SK-N-SH (cell line): ENCODE measurements at regions not wholly inside any gene's neighbourhood (a gene's known extent, or its start where the extent isn't known, plus 50 kb on each side); places are given as distances from the start of the nearest gene placed in this dataset.

ENCODE experiments used
- CTCF ChIA-PET: fragments of 300-600, 350-600 bp; formaldehyde crosslinking; extraction: SDS; loops from one replicate; lab custom pipeline; 2021; lab: Yijun Ruan, JAX
- POLR2A ChIA-PET: fragments of 350-600 bp; sonication (Branson Sonifier 250); formaldehyde crosslinking; extraction: SDS; loops from one replicate; lab custom pipeline; 2020; ENCODE audit warnings: antibody characterized with exemption, inconsistent platforms; lab: Yijun Ruan, JAX
- DNase-seq: peaks from one replicate; pipeline ENCODE4 v3.0.0; 2012
- H2AFZ ChIP-seq: fragments of 200-600 bp; sonication (generic); 2 replicates; pipeline ENCODE4 v1.8.1; 2016; ENCODE audit warnings: antibody characterized with exemption, mild to moderate bottlenecking, low read depth
- H3F3A ChIP-seq: fragments of 200-600 bp; sonication (generic); replicated peaks from 2 replicates; pipeline ENCODE3; 2016; ENCODE audit warnings: antibody characterized with exemption, mild to moderate bottlenecking; ENCODE audit not compliant: insufficient read depth
- H3K27ac ChIP-seq, 2 experiments: fragments of 200-500 bp in 1 of 2; fragments of 200-600 bp in 1 of 2; sonication (Bioruptor generic) in 1 of 2; sonication (generic), shearing (Covaris generic) in 1 of 2; 2 replicates each; pipeline versions ENCODE4 v1.5.1 to v1.6.1; 2014 to 2016; ENCODE audit warnings: low read depth in 2 of 2, inconsistent platforms in 1 of 2, low read length in 1 of 2, mild to moderate bottlenecking in 1 of 2, mixed read lengths in 1 of 2
- H3K27me3 ChIP-seq: fragments of 200-600 bp; sonication (generic), shearing (Covaris generic); 2 replicates; pipeline ENCODE4 v1.6.1; 2016; ENCODE audit warnings: mixed run types; ENCODE audit not compliant: insufficient read depth
- H3K36me3 ChIP-seq, 2 experiments: fragments of 200-500 bp in 1 of 2; fragments of 200-600 bp in 1 of 2; sonication (Bioruptor generic) in 1 of 2; sonication (generic) in 1 of 2; replicated peaks in 1 of 2; 2 replicates each; pipeline versions ENCODE3 to v1.5.1; 2014 to 2016; ENCODE audit warnings: low read length in 1 of 2, mild to moderate bottlenecking in 1 of 2; ENCODE audit not compliant: insufficient read depth in 2 of 2, control insufficient read depth in 1 of 2
- H3K4me1 ChIP-seq, 2 experiments: fragments of 200-500 bp in 1 of 2; fragments of 200-600 bp in 1 of 2; sonication (Bioruptor generic) in 1 of 2; sonication (generic), shearing (Covaris generic) in 1 of 2; 2 replicates each; pipeline versions ENCODE4 v1.5.1 to v1.6.1; 2014 to 2016; ENCODE audit warnings: low read depth in 1 of 2, low read length in 1 of 2, mixed run types in 1 of 2; ENCODE audit not compliant: insufficient read depth in 2 of 2, control insufficient read depth in 1 of 2
- H3K4me2 ChIP-seq: fragments of 200-600 bp; sonication (generic), shearing (Covaris generic); 2 replicates; pipeline ENCODE4 v1.6.1; 2017; ENCODE audit warnings: mixed run types
- H3K4me3 ChIP-seq, 2 experiments: fragments of 200-500 bp in 1 of 2; fragments of 200-600 bp in 1 of 2; sonication (Bioruptor generic) in 1 of 2; sonication (generic), shearing (Covaris generic) in 1 of 2; 2 replicates each; pipeline versions ENCODE4 v1.5.1 to v1.8.1; 2014 to 2016; ENCODE audit warnings: low read depth in 2 of 2, inconsistent platforms in 1 of 2, low read length in 1 of 2, mild to moderate bottlenecking in 1 of 2, mixed read lengths in 1 of 2, moderate library complexity in 1 of 2
- H3K79me2 ChIP-seq: fragments of 200-600 bp; sonication (generic); 2 replicates; pipeline ENCODE4 v1.8.1; 2017; ENCODE audit warnings: mild to moderate bottlenecking; ENCODE audit not compliant: insufficient read depth
- H3K9ac ChIP-seq: fragments of 200-600 bp; sonication (generic); 2 replicates; pipeline ENCODE4 v1.6.1; 2017; ENCODE audit warnings: mixed run types
- H3K9me2 ChIP-seq: fragments of 200-600 bp; sonication (generic); 2 replicates; pipeline ENCODE4 v1.6.1; 2017; ENCODE audit warnings: mixed run types
- H3K9me3 ChIP-seq: fragments of 200-600 bp; sonication (generic); 2 replicates; pipeline ENCODE4 v1.6.1; 2017; ENCODE audit warnings: mixed run types, mild to moderate bottlenecking, moderate library complexity
- H4K20me1 ChIP-seq: fragments of 200-600 bp; sonication (generic); 2 replicates; pipeline ENCODE4 v1.6.1; 2017; ENCODE audit warnings: mild to moderate bottlenecking, mixed run types; ENCODE audit not compliant: insufficient read depth
- CHD2 ChIP-seq: fragments of 150-350 bp; IDR thresholded peaks from 2 replicates; pipeline ENCODE4 v1.6.1; 2018; ENCODE audit warnings: low read length; ENCODE audit not compliant: partially characterized antibody
- EP300 ChIP-seq, 2 experiments: IDR thresholded peaks; 2 replicates each; pipeline versions ENCODE4 v1.4.0 to v1.6.1; 2012; ENCODE audit warnings: borderline replicate concordance in 1 of 2, low read depth in 1 of 2, low read length in 1 of 2
- EZH2phosphoT487 ChIP-seq: fragments of 200-600 bp; sonication (generic); IDR thresholded peaks from 2 replicates; pipeline ENCODE4 v1.6.1; 2017; ENCODE audit warnings: low read depth, mixed run types, mild to moderate bottlenecking, antibody characterized with exemption, moderate library complexity, borderline replicate concordance
- FOSL2 ChIP-seq: IDR thresholded peaks from 2 replicates; pipeline ENCODE4 v1.4.0; 2012; ENCODE audit warnings: low read depth, mild to moderate bottlenecking, moderate library complexity, borderline replicate concordance
- FOXM1 ChIP-seq: IDR thresholded peaks from 2 replicates; pipeline ENCODE4 v1.4.0; 2012; ENCODE audit warnings: low read depth, mild to moderate bottlenecking
- GABPA ChIP-seq: IDR thresholded peaks from 2 replicates; pipeline ENCODE4 v1.4.0; 2012; ENCODE audit warnings: low read depth, mild to moderate bottlenecking
- MEF2A ChIP-seq: IDR thresholded peaks from 2 replicates; pipeline ENCODE4 v1.4.0; 2012; ENCODE audit warnings: low read depth, borderline replicate concordance
- NFIC ChIP-seq: IDR thresholded peaks from 2 replicates; pipeline ENCODE4 v1.4.0; 2012; ENCODE audit warnings: borderline replicate concordance
- RCOR1 ChIP-seq: fragments of 150-350 bp; IDR thresholded peaks from 2 replicates; pipeline ENCODE4 v1.6.1; 2017; ENCODE audit warnings: antibody characterized with exemption, low read length
- RFX5 ChIP-seq: IDR thresholded peaks from 2 replicates; pipeline ENCODE4 v1.6.1; 2012; ENCODE audit warnings: mild to moderate bottlenecking, improper control_type of control experiment, low read length
- TAF1 ChIP-seq: IDR thresholded peaks from 2 replicates; pipeline ENCODE4 v1.6.1; 2012; ENCODE audit warnings: low read depth, mild to moderate bottlenecking, low read length, moderate library complexity, borderline replicate concordance
- TEAD4 ChIP-seq: IDR thresholded peaks from 2 replicates; pipeline ENCODE4 v1.4.0; 2012; ENCODE audit warnings: mild to moderate bottlenecking, borderline replicate concordance; ENCODE audit not compliant: insufficient read depth
- ZBTB33 ChIP-seq: IDR thresholded peaks from 2 replicates; pipeline ENCODE4 v1.4.0; 2012; ENCODE audit warnings: low read depth, borderline replicate concordance
- WGBS: methylation state at CpG from one replicate; pipeline ENCODE4 v1.1.6; 2017; ENCODE audit warnings: low lambda C conversion rate; 5-methylcytosine and 5-hydroxymethylcytosine counted together
- TF ChIP-seq, protein P1 (sequence below): IDR thresholded peaks from 2 replicates; pipeline ENCODE4; 2012
- TF ChIP-seq, protein P2 (sequence below): IDR thresholded peaks from 2 replicates; pipeline ENCODE4 v1.6.1; 2012; ENCODE audit warnings: mild to moderate bottlenecking, low read depth, low read length, moderate library complexity

GRCh38 chr1:168960595-168960994, 145.9 kb upstream of the ATP1B1 start:
- Histone ChIP-seq H3K36me3 (no peaks in the 10 kb centered on the region), H3K9me2 (no peaks in the 10 kb centered on the region), H3K4me2 (no peak overlapping the region), H3K4me3 (no peak overlapping the region), H3K27ac (no peak overlapping the region), H3K9ac (no peak overlapping the region), H2AFZ (no peak overlapping the region), H3K9me3 (no peaks in the 10 kb centered on the region), H3K79me2 (no peaks in the 10 kb centered on the region), H4K20me1 (no peaks in the 10 kb centered on the region), H3K27me3 (no peaks in the 10 kb centered on the region), H3K4me1 (peaks cover 0 to 2% of the 10 kb centered on the region in 2 experiments; a peak in 2 of 4 replicates), H3F3A (peaks cover 8% of the 10 kb centered on the region)
- 67% methylated on average over 1 of the region's 1 CpG for WGBS
- TF ChIP-seq CHD2 = no peak
- TF ChIP-seq RFX5 = no peak
- TF ChIP-seq, protein P1, sequence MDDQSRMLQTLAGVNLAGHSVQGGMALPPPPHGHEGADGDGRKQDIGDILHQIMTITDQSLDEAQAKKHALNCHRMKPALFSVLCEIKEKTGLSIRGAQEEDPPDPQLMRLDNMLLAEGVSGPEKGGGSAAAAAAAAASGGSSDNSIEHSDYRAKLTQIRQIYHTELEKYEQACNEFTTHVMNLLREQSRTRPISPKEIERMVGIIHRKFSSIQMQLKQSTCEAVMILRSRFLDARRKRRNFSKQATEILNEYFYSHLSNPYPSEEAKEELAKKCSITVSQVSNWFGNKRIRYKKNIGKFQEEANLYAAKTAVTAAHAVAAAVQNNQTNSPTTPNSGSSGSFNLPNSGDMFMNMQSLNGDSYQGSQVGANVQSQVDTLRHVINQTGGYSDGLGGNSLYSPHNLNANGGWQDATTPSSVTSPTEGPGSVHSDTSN = no peak
- POLR2A ChIA-PET = no interaction called here
- no peak for DNase-seq
- CTCF ChIA-PET = interaction anchor here (1.0 kb wide), 2 partner anchors 9 to 36 kb away, joined by 3 read pairs; no protein-coding TSS in a partner anchor

DNA sequence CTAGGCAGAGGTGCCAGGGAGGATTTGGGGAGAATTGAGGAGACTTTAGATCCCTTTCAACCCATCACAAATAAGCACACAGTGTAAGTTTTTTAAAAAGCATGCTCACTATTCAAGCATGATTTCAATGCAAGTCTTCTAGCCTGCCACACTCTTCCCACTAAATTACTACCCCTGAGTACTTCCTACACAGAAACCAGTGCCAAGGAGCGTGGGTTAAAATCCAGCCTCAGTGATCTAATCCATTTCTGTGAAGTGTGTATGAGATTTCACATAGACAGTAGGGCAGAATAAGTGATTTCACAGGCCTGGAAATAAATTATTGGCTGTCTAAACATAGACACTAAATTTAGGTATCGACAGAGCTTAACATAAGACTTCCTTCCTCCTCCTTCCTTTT, 142.9 kb upstream of the ATP1B1 start:
- no peak for TF ChIP-seq TEAD4
- TF ChIP-seq GABPA = no peak
- no peaks in the 10 kb centered on the region for H3K27me3 ChIP-seq
- no peaks in the 10 kb centered on the region for H3K36me3 ChIP-seq
- WGBS = 69% methylated on average over 2 of the region's 2 CpGs
- peaks cover 6% of the 10 kb centered on the region for H3F3A ChIP-seq
- DNase-seq = no peak
- no peaks in the 10 kb centered on the region for H3K9me2 ChIP-seq
- no peaks in the 10 kb centered on the region for H3K79me2 ChIP-seq
- CTCF ChIA-PET = no interaction called here
- no peak overlapping the region for H3K9ac ChIP-seq
- POLR2A ChIA-PET = no interaction called here
- H2AFZ ChIP-seq = no peak overlapping the region
- H3K4me2 ChIP-seq = no peak overlapping the region
- no peaks in the 10 kb centered on the region for H4K20me1 ChIP-seq
- no peaks in the 10 kb centered on the region for H3K9me3 ChIP-seq
- H3K4me3 ChIP-seq = no peak overlapping the region
- no peak overlapping the region for H3K27ac ChIP-seq
- H3K4me1 ChIP-seq = peaks cover 0 to 2% of the 10 kb centered on the region in 2 experiments; a peak in 2 of 4 replicates

- ChIA-PET CTCF (no interaction called here), POLR2A (no interaction called here)
- H3F3A ChIP-seq = no peaks in the 10 kb centered on the region
- H3K9ac ChIP-seq = no peak overlapping the region
- no peaks in the 10 kb centered on the region for H3K4me1 ChIP-seq
- H3K79me2 ChIP-seq = no peaks in the 10 kb centered on the region
- no peak for DNase-seq
- H4K20me1 ChIP-seq = no peaks in the 10 kb centered on the region
- H3K4me3 ChIP-seq = no peak overlapping the region
- no peak overlapping the region for H2AFZ ChIP-seq
- no peak overlapping the region for H3K27ac ChIP-seq
- no peaks in the 10 kb centered on the region for H3K27me3 ChIP-seq
- no peaks in the 10 kb centered on the region for H3K9me2 ChIP-seq
- no peaks in the 10 kb centered on the region for H3K9me3 ChIP-seq
- H3K4me2 ChIP-seq = no peak overlapping the region
- WGBS = 78% methylated on average over 3 of the region's 3 CpGs
- H3K36me3 ChIP-seq = no peaks in the 10 kb centered on the region
- TF ChIP-seq RCOR1 = no peak
- TF ChIP-seq EP300 (IDR thresholded peaks at IDR 0.05; ENCODE audit: borderline replicate concordance in 1 of 2, low read depth in 1 of 2, low read length in 1 of 2) = no peak
- TF ChIP-seq, protein P2, sequence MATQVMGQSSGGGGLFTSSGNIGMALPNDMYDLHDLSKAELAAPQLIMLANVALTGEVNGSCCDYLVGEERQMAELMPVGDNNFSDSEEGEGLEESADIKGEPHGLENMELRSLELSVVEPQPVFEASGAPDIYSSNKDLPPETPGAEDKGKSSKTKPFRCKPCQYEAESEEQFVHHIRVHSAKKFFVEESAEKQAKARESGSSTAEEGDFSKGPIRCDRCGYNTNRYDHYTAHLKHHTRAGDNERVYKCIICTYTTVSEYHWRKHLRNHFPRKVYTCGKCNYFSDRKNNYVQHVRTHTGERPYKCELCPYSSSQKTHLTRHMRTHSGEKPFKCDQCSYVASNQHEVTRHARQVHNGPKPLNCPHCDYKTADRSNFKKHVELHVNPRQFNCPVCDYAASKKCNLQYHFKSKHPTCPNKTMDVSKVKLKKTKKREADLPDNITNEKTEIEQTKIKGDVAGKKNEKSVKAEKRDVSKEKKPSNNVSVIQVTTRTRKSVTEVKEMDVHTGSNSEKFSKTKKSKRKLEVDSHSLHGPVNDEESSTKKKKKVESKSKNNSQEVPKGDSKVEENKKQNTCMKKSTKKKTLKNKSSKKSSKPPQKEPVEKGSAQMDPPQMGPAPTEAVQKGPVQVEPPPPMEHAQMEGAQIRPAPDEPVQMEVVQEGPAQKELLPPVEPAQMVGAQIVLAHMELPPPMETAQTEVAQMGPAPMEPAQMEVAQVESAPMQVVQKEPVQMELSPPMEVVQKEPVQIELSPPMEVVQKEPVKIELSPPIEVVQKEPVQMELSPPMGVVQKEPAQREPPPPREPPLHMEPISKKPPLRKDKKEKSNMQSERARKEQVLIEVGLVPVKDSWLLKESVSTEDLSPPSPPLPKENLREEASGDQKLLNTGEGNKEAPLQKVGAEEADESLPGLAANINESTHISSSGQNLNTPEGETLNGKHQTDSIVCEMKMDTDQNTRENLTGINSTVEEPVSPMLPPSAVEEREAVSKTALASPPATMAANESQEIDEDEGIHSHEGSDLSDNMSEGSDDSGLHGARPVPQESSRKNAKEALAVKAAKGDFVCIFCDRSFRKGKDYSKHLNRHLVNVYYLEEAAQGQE = no peak
- TF ChIP-seq FOXM1 = no peak
- TF ChIP-seq RFX5 = no peak
- TF ChIP-seq ZBTB33 = no peak
- TF ChIP-seq TAF1 = no peak
- no peak for TF ChIP-seq FOSL2
- TF ChIP-seq NFIC = no peak
- no peak for TF ChIP-seq EZH2phosphoT487
- no peak for TF ChIP-seq MEF2A
Observed at GRCh38 chr1:168964478-168964877, 142.0 kb upstream of the ATP1B1 start.
